Choroid plexus epithelial cell (primary cell): ENCODE measurements at regions not wholly inside any gene's neighbourhood (a gene's known extent, or its start where the extent isn't known, plus 50 kb on each side); places are given as distances from the start of the nearest gene placed in this dataset.

Experiments
- DNase-seq: peaks from one replicate; pipeline ENCODE4 v3.0.0-alpha.2; 2010; ENCODE audit warnings: low read depth
- H3K4me3 ChIP-seq: 2 replicates; pipeline ENCODE4 v1.5.1; 2011; ENCODE audit warnings: low read depth, mild to moderate bottlenecking, control low read depth, low read length, moderate library complexity
- TF ChIP-seq, protein P1 (sequence below): conservative IDR thresholded peaks from 2 replicates; pipeline ENCODE4 v1.5.1; 2011; ENCODE audit warnings: low read depth, mild to moderate bottlenecking, control low read depth, inconsistent platforms, low read length, moderate library complexity

DNA sequence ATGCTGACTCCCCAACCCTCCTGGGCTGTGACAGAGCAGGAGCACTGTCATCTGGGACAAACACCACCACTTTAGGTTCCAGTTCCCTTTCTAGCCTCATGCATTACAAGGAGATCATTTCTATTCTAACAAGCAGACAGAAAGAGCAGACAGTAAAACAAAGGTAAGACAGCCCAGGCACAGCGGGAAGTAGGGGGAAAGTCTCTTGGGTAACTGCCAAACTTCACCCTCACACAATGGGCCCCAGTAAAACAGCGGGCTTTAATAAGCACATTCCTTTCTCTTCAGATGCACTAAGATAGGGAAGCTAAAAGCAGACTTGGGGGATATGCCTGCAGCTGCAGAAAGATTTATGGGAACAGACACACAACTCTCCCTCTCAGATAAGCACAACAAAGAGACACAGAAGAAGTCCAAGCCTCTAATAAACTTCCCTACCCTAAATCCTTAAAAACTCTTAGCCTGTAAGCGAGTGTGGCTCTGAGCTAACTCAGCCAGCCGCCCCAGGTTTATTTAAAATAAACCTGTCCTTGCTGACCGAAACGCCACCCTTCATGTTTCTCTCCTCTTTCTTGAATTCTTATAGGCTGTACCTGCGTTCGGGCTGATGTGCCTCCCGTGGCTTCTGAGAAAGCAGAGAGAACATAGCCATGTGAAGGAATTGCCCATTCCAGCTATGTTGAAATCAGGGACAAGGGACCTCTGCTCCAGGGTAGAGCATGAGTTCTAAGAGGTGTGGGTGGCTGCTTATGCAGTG, 726.8 kb upstream of the DDX18 start:
- TF ChIP-seq, protein P1, sequence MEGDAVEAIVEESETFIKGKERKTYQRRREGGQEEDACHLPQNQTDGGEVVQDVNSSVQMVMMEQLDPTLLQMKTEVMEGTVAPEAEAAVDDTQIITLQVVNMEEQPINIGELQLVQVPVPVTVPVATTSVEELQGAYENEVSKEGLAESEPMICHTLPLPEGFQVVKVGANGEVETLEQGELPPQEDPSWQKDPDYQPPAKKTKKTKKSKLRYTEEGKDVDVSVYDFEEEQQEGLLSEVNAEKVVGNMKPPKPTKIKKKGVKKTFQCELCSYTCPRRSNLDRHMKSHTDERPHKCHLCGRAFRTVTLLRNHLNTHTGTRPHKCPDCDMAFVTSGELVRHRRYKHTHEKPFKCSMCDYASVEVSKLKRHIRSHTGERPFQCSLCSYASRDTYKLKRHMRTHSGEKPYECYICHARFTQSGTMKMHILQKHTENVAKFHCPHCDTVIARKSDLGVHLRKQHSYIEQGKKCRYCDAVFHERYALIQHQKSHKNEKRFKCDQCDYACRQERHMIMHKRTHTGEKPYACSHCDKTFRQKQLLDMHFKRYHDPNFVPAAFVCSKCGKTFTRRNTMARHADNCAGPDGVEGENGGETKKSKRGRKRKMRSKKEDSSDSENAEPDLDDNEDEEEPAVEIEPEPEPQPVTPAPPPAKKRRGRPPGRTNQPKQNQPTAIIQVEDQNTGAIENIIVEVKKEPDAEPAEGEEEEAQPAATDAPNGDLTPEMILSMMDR = no peak
- H3K4me3 ChIP-seq = no peak overlapping the region

DNA sequence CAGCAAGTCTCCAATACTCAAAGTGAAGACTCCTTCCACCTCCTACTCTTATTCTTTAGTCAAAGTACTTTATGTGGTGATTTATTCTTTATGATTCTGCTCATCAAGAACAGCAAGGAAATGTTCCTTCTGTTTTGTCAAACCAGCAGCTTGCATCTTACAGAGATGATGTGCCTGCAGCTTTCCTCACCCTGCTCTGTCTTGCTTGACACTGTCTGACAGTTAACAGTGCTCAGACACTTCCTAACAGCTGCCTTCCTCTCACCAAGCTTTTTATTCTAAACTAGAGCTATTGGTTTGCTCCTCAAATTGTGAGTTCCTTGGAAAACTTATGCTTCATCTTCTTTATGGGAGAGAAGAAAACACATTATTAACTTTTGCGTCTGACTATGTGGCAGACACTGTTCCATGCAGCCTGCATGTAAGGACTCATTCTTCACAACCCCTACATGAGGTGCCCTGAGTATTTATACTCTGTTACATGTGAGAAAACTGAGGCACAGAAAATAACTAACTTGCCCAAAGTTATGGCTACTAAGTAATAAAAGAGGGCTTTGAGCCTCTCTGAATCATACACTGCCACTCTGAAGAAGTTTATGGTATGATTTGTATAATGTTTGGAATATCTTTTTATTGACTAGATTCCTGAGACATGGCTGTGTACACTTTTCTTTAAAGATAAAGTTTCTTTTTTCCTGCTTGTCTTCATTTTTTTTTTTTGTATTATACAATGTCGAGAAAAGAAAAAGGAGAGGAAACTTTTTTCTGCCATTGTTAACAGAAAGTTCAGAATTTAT, 723.3 kb upstream of the DDX18 start:
- no peak overlapping the region for H3K4me3 ChIP-seq
- TF ChIP-seq, protein P1 = no peak
- no peak for DNase-seq

More for the DNA sequence above, 726.8 kb upstream of the DDX18 start:
- DNase-seq = no peak

DNA sequence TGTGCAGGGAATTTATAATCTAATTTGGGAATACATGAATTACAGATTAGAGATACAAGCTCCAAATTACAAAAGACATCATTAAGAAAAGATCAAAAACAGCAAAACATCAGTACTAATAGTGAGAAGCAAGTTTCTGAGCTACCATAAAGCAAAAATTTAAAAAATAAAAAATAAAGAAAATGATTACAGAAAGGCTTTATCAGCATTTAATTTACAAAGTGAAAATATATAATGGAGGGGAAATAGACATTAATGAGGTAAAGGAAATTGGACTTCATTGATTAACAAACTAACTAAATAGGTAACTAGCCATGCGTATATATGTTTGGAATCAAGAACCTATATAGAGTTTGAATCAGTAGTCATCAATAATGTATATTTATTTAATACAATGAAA, 712.9 kb upstream of the DDX18 start:
- H3K4me3 ChIP-seq = no peak overlapping the region
- TF ChIP-seq, protein P1 = no peak
- DNase-seq = no peak

DNA sequence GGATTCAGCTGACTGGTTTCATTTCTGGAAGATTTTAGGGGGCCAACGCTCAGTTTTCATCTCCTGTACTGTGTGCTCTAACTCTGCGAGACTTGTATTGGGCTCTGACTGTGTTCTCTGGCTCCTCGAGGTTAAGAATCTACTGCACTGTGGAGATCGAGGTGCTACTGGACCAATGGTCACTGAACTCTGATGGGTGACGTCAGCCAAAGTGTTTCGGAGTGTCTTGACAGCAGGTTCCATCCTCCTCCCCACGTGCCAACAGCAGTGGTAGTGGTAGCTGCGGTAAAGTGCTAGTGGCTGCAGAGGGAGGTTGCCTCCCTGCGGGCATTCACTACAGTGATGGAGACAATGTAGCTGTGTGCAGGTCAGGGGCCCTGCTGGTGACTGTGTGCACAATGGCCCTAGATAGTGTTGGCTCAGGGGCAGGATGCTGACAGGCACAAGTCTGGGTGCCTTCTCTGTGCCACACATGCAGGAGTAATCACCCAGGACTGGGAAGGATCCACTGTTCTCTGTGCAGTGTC, 705.7 kb upstream of the DDX18 start:
- DNase-seq = no peak
- no peak overlapping the region for H3K4me3 ChIP-seq
- TF ChIP-seq, protein P1 = no peak

DNA sequence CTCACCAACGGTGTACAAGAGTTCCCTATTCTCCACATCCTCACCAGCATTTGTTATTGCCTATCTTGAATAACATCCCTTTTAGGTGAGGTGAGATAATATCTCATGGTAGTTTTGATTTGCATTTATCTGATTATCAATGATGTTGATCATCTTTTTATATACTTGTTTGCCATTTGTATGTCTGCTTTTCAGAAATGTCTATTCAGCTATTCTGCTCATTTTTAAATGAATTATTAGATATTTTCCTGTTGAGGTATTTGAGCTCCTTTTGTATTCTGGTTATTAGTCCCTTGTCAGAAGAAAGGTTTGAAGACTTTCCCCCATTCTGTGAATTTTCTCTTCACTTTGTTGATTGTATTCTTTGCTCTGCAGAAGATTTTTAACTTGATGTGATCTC, 695.5 kb upstream of the DDX18 start:
- DNase-seq = no peak
- H3K4me3 ChIP-seq = no peak overlapping the region
- TF ChIP-seq, protein P1 = no peak

DNA sequence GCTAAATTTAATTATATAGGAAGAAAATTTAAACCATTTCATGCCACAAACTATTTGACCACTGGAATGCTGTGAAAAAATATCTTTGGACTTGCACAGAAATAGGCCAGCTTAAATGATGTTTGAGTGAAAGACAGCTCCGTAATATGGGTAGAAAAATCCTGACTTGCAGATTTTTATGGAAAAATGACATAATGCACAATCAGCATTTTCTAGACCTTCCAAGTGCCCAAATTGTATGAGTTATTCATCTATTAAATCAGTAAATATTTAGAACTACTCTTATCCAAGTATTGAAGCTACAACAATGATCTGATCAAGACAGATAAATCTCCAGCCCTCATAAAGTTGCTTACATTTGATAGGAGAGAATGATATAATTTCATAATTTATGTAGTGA, 691.1 kb upstream of the DDX18 start:
- no peak for DNase-seq
- TF ChIP-seq, protein P1 = no peak
- H3K4me3 ChIP-seq = no peak overlapping the region
